Hindlimb muscle (tissue), 1 donor: ENCODE measurements at regions not wholly inside any gene's neighbourhood (a gene's known extent, or its start where the extent isn't known, plus 50 kb on each side); places are given as distances from the start of the nearest gene placed in this dataset.
A peak's percentile ranks its signal among the peaks of the same experiment; 100 is the strongest.
"Not testable (repeated sequence)": the region's sequence is repeated elsewhere in the genome, so short reads cannot be mapped to it uniquely, and the experiment has no call there.

Experiments
- DNase-seq: peaks from one replicate; pipeline ENCODE4 v3.0.0-alpha.2; 2013

DNA sequence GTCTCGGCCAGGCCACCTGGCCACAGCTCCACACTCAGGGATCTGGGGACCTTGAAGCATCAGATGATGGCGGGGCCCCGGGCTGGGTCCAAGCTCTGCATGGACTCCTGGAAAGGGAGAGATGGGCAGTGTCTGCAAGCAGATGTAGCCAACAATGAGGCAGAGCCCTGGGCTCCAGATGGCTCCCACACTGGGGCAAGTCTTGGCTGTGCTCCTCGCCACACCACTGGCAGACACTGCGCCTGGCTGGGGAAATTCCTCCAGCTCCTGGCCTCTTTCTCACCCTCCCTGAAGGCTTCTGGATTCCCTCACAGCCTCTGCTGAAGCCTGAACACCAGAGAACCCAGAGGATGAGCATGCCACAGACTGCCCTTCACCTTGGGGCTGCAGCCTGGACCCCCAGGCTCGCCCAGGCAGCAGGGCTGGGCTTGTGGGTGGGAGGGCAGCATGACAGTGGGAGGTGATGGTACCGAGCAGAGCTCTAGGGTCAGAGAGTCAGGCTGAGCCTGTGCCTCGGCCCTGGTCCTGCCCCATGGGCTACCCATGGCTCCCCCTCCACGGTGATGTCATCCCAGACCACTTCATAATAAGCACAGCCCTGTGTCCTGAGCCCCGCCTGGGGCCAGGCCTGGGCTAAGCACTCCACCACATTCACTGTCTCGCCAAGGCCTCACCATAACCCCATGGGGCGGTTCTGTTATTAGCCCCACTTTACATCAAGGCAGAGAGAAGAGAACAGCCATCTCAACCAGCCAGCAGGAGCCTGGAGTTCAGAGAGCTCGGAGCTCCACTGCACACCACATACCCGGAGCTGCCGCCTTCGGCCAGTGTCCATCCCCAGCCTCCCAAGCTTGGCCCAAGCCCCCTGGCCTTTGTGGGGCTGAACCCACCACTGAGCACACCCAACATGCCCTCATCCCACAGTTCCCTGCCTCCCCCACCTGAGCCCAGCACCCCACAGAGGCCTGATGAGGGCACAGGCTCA is 62.2 kb upstream of the ADAMTS2 start:
- DNase-seq: peak; percentile 15

DNA sequence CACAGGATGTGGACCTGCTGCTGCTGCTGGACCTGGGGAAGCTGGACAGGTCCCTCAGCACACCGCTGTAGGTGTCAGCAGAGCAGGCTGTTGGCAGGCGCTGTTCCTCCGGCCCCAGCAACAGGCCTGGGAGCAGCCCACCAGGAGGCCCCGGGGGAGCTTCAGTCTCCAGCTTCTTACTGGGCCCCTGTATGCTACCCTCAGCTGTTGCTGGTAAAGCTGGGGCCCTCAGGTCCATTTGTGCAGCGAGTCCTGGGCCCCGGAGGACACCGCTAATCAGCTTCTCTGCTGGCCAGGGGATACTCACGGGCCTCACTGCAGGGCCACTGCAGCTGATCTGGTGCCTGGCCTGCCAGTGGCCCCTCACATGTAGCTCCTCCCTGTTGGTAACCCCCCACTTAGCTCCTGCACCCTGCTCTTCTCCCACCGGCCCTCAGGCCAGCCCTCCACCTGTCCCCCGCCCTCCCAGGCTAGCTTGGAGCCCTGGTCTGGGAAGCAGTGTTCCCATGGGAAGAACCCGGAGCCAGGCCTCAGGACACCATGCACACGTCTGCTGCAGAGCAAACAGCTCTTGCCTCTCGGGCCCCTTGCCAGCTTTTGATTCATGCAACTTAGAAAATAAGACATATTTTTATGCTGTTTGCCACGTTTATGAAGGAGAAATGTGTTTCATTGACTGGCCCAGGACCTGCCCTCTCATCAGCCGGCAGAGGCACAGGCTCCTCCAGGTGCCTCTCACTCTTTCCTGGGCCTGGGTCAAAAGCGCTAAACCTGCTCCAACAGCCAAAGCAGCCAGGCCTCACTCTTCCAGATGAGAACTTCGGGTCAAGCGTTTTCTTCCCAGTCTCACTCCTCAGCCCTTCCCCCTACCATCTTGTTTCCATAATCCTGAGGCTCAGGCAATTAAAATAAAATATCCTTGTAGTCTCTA is 61.0 kb upstream of the ADAMTS2 start:
- DNase-seq: peak; percentile 64

DNA sequence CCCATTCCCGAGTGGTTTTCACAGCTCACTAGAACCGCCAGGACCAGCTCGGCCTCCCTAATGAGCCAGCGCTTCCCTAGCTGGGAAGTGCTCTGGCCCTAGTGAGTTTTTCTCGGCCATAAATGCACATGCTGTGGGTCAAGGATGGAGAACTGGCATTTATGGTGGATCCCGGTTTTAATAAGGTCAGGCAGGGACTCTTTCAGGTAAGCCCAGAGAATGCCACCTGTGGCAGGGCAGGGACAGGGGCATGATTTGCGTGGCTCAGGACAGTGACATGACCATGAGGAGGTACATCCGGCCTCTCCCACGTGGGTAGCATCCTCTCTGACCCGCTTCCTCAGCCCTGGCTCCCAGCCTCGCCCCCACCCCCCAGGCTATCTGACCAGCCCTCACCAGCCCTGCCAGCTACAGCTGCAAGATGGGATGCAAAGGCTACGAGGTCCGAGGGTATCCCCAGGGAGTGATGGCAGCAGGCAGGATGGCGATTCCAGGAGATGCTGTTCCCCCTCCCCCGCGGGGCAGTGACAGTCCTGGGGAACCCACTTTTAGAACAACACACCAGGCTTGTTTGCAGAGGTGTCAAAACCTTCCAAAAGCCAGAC is 60.3 kb upstream of the ADAMTS2 start:
- no peak for DNase-seq

DNA sequence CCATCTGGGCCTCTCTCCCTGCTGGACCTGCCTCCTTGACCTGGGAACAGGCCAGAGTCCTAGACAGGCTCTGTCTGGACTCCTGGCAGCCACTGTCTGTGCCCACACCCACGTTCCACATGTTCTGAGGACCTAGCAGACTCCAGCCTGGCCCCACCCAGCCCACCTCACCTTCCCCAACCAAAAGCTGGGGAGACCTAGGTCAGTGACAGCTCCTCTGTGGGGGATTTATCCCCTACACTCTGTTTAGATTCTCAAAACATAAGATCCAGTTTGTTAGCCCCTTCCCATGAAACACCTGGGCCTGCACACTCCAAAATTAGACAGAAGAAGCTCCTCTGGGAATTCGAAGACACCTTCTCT is 59.8 kb upstream of the ADAMTS2 start:
- no peak for DNase-seq

DNA sequence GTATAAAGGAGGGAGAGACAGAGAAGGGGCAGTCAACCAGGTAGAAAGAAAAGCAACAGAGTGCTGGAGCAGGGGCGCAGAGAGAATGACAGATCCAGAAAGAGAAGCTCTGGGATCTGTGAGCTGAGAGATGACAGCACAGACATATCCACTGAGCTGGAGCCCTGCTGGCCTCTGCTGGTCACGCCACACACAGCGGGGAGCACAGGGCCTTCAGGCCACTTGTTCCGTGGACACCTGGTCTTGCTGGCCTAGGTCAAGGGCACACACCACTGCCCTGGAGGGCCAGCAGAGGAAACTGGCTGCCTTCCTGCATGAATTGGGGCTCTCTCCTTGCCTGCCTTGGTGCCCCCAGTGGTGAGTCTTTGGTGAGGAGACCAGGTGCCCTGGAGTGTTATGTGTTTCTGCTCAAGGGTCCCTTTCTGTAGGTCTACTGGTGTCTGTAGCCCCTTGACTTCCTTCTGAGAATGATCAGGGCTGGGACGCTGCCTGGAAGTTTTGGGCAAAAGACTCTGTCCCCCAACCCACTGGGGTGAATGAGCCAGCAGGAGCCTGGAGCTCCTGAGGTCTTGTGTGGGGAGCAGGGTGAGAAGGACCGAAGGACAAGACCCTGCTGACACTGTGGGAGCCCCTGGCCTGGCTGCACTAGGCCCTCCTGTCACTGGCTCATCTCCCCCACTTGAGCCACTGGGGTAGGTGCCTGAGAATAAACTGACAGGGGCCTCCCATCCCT is 59.2 kb upstream of the ADAMTS2 start:
- no peak for DNase-seq

DNA sequence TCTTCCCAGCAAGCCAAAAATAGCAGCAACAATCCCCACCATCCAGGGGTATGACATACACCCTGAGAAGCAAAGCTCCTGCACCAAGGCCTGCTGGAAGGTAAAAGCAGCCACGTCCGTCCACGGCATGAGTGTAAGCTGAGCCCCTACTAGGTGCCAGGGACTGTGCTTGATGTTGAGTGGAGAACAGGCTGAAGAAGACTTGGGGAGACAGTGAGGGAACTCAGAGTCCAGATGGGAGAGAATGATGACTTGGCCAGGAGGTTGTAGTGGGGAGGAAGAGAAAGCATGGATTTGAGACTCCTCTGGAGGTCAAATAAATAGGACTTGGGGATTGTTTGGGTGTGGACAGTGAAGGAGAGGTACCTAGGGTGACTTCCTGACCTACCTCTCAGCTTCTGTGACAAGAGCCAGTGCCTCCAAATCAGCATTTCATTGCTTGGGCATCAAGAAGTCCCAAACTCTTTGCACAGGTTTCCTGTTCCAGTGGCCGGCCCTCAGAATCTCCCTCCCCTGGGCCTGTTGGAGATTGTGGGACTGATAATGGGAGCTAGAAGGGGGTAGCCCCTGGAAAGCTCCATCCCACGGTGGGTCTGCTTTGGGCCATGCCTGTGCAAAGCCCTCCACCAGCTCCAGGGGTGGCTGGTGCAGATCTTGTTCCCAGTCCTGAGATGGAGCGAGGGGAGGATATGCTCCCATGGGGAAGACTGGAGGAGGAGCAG is 58.3 kb upstream of the ADAMTS2 start:
- no peak for DNase-seq

DNA sequence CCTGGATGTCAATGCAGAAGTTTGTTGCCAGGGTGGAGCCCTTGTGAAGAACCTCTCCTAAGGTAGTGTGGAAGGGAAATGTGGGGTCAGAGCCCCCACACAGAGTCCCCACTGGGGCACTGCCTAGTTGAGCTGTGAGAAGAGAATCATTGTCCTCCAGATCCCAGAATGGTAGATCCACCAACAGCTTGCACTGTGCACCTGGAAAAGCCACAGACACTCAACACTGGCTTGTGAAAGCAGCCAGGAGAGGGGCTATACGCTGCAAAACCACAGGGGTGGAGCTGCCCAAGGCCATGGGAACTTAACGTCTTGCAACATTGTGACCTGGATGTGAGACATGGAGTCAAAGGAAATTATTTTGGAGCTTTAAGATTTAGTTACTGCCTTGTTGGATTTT is 55.2 kb upstream of the ADAMTS2 start:
- not testable (repeated sequence) for DNase-seq

DNA sequence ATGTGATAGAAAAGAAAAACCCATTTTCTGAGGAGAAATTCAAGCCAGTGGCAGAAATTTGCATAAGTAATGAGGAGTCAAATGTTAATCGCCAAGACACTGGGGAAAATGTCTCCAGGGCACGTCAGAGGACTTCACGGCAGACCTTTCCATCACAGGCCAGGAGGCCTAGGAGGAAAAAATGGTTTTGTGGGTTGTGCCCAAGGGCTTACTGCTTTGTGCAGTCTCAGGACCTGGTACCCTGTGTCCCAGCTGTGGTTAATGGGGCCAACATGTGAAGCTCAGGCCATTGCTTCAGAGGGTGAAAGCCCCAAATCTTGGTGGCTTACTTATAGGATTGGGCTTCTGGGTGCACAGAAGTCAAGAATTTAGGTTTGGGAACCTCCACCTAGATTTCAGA is 54.8 kb upstream of the ADAMTS2 start:
- DNase-seq: no peak

DNA sequence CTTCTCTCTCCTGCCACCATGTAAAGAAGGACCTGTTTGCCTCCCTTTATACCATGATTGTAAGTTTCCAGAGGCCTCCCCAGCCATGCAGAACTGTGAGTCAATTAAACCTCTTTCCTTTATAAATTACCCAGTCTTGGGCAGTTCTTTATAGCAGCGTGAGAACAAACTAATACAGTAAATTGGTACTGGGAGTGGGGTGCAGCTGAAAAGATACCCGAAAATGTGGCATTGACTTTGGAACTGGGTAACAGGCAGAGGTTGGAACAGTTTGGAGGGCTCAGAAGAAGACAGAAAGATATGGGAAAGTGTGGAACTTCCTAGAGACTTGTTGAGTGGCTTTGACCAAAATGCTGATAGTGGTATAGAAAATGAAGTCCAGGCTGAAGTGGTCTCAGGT is 54.1 kb upstream of the ADAMTS2 start:
- DNase-seq: not testable (repeated sequence)

DNA sequence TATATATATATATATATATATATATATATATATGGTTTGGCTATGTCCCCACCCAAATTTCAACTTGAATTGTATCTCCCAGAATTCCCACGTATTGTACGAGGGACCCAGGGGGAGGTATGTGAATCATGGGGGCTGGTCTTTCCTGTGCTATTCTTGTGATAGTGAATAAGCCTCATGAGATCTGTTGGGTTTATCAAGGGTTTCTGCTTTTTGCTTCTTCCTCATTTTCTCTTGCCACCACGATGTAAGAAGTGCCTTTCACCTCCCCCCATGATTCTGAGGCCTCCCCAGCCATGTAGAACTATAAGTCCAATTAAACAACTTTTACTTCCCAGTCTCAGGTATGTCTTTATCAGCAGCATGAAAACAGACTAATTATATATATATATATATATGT is 52.3 kb upstream of the ADAMTS2 start:
- DNase-seq: no peak
